ENCODE measurements at regions not wholly inside any gene's neighbourhood (a gene's known extent, or its start where the extent isn't known, plus 50 kb on each side); places are given as distances from the start of the nearest gene placed in this dataset.

DNA sequence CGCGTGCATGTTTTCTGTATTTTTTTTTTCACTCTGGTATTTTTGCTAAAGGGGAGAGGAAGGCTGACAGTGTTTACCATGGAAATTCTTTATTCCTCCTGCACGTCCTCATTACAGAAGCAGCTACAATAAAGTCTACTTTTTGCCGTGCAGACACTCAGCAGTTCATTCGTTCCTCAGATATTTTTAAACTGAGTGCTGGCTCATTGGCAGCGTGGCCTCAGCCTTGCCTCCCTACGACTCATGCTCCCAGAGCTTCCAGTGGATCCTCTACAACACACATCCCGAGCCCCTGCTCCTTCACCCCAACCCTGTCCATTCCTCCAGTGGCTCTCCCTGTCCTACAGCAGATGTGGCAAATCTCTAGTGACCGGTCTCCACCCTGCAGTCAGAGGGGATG, 239.2 kb upstream of the ZMIZ1 start:
- H3K4me1 ChIP-seq (ENCODE audit: control insufficient read depth, extremely low read depth, insufficient read depth, low read length) = peaks cover 3% of the 10 kb centered on the region
- peak in 1 of 2 donors; percentile 25 for DNase-seq (ENCODE audit: low read depth in 2 of 2)
- H3K27me3 ChIP-seq (ENCODE audit: control insufficient read depth, insufficient read depth, low read length) = peaks cover 2% of the 10 kb centered on the region
- no peaks in the 10 kb centered on the region for H3K79me2 ChIP-seq (ENCODE audit: control insufficient read depth, insufficient read depth, low read length)
- H3K27ac ChIP-seq (ENCODE audit: insufficient read depth, low read length) = no peak overlapping the region
- no peaks in the 10 kb centered on the region for H4K20me1 ChIP-seq (ENCODE audit: control insufficient read depth, extremely low read depth, insufficient read depth, low read length)
- no peak overlapping the region for H3K9ac ChIP-seq (ENCODE audit: insufficient read depth, low read length)
- H3K4me2 ChIP-seq (ENCODE audit: extremely low read depth, insufficient read depth, low read length) = no peak overlapping the region
- H2AFZ ChIP-seq (ENCODE audit: low read length) = no peak overlapping the region
- H3K4me3 ChIP-seq (replicated peaks in 1 of 4; ENCODE audit: control extremely low read depth in 1 of 4, insufficient read depth in 1 of 4, low read depth in 3 of 4, low read length in 4 of 4) = no peak overlapping the region
- TF ChIP-seq EZH2 (IDR thresholded peaks at IDR 0.05; ENCODE audit: low read length, missing control alignments) = no peak
- TF ChIP-seq, protein P1, sequence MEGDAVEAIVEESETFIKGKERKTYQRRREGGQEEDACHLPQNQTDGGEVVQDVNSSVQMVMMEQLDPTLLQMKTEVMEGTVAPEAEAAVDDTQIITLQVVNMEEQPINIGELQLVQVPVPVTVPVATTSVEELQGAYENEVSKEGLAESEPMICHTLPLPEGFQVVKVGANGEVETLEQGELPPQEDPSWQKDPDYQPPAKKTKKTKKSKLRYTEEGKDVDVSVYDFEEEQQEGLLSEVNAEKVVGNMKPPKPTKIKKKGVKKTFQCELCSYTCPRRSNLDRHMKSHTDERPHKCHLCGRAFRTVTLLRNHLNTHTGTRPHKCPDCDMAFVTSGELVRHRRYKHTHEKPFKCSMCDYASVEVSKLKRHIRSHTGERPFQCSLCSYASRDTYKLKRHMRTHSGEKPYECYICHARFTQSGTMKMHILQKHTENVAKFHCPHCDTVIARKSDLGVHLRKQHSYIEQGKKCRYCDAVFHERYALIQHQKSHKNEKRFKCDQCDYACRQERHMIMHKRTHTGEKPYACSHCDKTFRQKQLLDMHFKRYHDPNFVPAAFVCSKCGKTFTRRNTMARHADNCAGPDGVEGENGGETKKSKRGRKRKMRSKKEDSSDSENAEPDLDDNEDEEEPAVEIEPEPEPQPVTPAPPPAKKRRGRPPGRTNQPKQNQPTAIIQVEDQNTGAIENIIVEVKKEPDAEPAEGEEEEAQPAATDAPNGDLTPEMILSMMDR (conservative IDR thresholded peaks at IDR 0.05 in 1 of 2, IDR thresholded peaks at IDR 0.05 in 1 of 2; ENCODE audit: low read depth in 1 of 2, low read length in 2 of 2) = no peak
- H3K36me3 ChIP-seq (ENCODE audit: control insufficient read depth, insufficient read depth, low read length) = no peaks in the 10 kb centered on the region
- no peaks in the 10 kb centered on the region for H3K9me3 ChIP-seq (ENCODE audit: control insufficient read depth, insufficient read depth, low read depth, low read length)

DNA sequence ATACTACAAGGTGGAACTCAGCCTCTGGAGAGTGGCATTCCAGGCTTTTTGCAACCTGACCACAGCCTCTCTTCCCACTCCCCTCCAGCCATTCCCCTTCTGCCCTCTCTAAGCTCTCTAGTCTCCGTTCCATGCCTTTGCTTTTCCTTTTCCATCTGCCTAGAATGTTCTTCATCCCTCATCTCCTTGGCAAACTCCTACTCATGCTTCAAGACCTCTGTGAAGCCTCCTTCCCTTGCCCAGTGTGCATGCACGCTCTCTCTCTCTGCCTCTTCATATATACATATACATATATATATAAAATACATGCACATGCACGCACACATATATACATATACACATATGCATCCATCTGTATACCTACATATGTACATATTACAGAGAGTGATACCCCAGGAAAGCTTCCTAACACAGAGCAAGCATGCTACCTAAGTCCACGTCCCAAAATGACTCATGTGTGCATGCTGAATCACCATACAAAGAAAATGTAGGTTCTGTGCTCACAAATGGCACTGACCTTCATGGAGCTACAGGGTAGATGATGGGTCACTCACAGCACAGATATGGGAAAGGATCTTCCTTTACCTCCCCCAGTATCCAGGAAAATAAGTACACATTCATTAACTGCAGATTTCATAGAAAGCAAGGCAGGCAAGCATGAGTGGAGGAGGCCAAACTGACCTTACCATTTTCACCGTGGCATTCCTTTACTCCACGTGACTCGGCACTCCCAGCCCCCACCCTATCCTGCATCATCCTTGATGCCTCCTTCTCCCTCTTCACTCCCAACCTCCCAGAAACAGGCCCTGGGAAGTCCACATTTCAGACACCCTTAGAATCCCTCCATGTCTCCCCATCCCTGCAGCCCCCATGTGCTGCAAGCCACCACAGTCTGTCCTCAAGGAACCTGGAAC, 238.4 kb upstream of the ZMIZ1 start:
- Histone ChIP-seq H3K27ac (ENCODE audit: insufficient read depth, low read length) (no peak overlapping the region), H2AFZ (ENCODE audit: low read length) (no peak overlapping the region), H3K79me2 (ENCODE audit: control insufficient read depth, insufficient read depth, low read length) (no peaks in the 10 kb centered on the region), H3K9me3 (ENCODE audit: control insufficient read depth, insufficient read depth, low read depth, low read length) (no peaks in the 10 kb centered on the region), H3K4me1 (ENCODE audit: control insufficient read depth, extremely low read depth, insufficient read depth, low read length) (peaks cover 3% of the 10 kb centered on the region), H3K4me2 (ENCODE audit: extremely low read depth, insufficient read depth, low read length) (no peak overlapping the region), H3K9ac (ENCODE audit: insufficient read depth, low read length) (no peak overlapping the region), H3K4me3 (replicated peaks in 1 of 4; ENCODE audit: control extremely low read depth in 1 of 4, insufficient read depth in 1 of 4, low read depth in 3 of 4, low read length in 4 of 4) (no peak overlapping the region), H3K36me3 (ENCODE audit: control insufficient read depth, insufficient read depth, low read length) (no peaks in the 10 kb centered on the region), H4K20me1 (ENCODE audit: control insufficient read depth, extremely low read depth, insufficient read depth, low read length) (no peaks in the 10 kb centered on the region), H3K27me3 (ENCODE audit: control insufficient read depth, insufficient read depth, low read length) (peaks cover 9% of the 10 kb centered on the region)
- peak in 1 of 2 donors; percentile 44 for DNase-seq (ENCODE audit: low read depth in 2 of 2)
- TF ChIP-seq EZH2 (IDR thresholded peaks at IDR 0.05; ENCODE audit: low read length, missing control alignments) = no peak
- TF ChIP-seq, protein P1 (conservative IDR thresholded peaks at IDR 0.05 in 1 of 2, IDR thresholded peaks at IDR 0.05 in 1 of 2; ENCODE audit: low read depth in 1 of 2, low read length in 2 of 2) = no peak

DNA sequence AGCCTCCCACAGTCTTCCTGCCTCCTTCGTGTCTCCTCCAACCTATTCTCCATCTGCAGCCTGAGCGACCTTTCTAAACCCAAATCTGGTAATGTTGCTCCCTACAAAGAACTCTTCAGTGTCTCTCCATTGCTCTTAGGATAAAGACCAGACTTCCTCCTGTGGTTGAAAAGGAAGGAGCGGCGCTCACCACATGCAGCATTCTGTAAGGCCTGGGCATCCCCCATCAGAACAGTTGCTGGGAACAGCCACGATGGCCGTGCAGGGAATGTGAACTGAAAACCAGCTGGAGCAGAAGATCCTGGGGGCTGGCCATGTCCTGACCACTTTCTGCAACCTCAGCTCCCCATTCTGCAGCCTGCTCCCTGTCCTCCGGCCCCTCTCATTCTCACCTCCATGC, 237.8 kb upstream of the ZMIZ1 start:
- H3K9ac ChIP-seq (ENCODE audit: insufficient read depth, low read length) = no peak overlapping the region
- H3K9me3 ChIP-seq (ENCODE audit: control insufficient read depth, insufficient read depth, low read depth, low read length) = no peaks in the 10 kb centered on the region
- peaks cover 10% of the 10 kb centered on the region for H3K27me3 ChIP-seq (ENCODE audit: control insufficient read depth, insufficient read depth, low read length)
- H3K27ac ChIP-seq (ENCODE audit: insufficient read depth, low read length) = no peak overlapping the region
- H3K36me3 ChIP-seq (ENCODE audit: control insufficient read depth, insufficient read depth, low read length) = no peaks in the 10 kb centered on the region
- H3K79me2 ChIP-seq (ENCODE audit: control insufficient read depth, insufficient read depth, low read length) = no peaks in the 10 kb centered on the region
- H3K4me3 ChIP-seq (replicated peaks in 1 of 4; ENCODE audit: control extremely low read depth in 1 of 4, insufficient read depth in 1 of 4, low read depth in 3 of 4, low read length in 4 of 4) = no peak overlapping the region
- H2AFZ ChIP-seq (ENCODE audit: low read length) = no peak overlapping the region
- peaks cover 3% of the 10 kb centered on the region for H3K4me1 ChIP-seq (ENCODE audit: control insufficient read depth, extremely low read depth, insufficient read depth, low read length)
- TF ChIP-seq, protein P1 (conservative IDR thresholded peaks at IDR 0.05 in 1 of 2, IDR thresholded peaks at IDR 0.05 in 1 of 2; ENCODE audit: low read depth in 1 of 2, low read length in 2 of 2) = no peak
- no peak for TF ChIP-seq EZH2 (IDR thresholded peaks at IDR 0.05; ENCODE audit: low read length, missing control alignments)
- no peak for DNase-seq (ENCODE audit: low read depth in 2 of 2)
- no peak overlapping the region for H3K4me2 ChIP-seq (ENCODE audit: extremely low read depth, insufficient read depth, low read length)
- no peaks in the 10 kb centered on the region for H4K20me1 ChIP-seq (ENCODE audit: control insufficient read depth, extremely low read depth, insufficient read depth, low read length)
